ENCODE measurements at regions not wholly inside any gene's neighbourhood (a gene's known extent, or its start where the extent isn't known, plus 50 kb on each side); places are given as distances from the start of the nearest gene placed in this dataset.

DNA sequence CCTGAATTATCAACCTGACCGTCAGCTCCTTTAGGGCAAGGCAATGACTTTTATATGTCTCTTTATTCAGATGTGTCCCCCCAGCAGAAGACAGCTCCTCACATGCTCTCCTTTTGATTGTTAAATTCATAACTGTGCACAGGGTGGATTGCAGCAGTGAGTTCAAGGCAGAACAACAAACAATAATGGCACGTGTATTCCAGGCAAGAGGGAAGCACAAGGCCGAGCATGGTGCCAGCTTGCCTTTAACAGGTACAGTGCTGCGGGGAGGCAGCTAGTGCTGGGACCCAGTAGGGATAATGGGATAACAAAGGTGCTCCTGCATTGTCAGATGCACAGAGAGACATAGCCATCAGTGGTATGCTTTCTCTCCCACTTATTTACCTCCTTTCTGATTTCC is 248.4 kb downstream of the RHOU start:
- TF ChIP-seq, protein P1, sequence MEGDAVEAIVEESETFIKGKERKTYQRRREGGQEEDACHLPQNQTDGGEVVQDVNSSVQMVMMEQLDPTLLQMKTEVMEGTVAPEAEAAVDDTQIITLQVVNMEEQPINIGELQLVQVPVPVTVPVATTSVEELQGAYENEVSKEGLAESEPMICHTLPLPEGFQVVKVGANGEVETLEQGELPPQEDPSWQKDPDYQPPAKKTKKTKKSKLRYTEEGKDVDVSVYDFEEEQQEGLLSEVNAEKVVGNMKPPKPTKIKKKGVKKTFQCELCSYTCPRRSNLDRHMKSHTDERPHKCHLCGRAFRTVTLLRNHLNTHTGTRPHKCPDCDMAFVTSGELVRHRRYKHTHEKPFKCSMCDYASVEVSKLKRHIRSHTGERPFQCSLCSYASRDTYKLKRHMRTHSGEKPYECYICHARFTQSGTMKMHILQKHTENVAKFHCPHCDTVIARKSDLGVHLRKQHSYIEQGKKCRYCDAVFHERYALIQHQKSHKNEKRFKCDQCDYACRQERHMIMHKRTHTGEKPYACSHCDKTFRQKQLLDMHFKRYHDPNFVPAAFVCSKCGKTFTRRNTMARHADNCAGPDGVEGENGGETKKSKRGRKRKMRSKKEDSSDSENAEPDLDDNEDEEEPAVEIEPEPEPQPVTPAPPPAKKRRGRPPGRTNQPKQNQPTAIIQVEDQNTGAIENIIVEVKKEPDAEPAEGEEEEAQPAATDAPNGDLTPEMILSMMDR (conservative IDR thresholded peaks at IDR 0.05; ENCODE audit: low read depth, low read length): no peak
- no peak for TF ChIP-seq EZH2 (IDR thresholded peaks at IDR 0.05; ENCODE audit: borderline replicate concordance, low read depth, low read length, poor library complexity, severe bottlenecking)
